Hippocampal formation (tissue), 2 donors: ENCODE measurements at regions not wholly inside any gene's neighbourhood (a gene's known extent, or its start where the extent isn't known, plus 50 kb on each side); places are given as distances from the start of the nearest gene placed in this dataset.

Source experiments
- DNase-seq, 2 donors: peaks; one replicate each; lab custom pipeline; 2025; lab: John Stamatoyannopoulos, UW

DNA sequence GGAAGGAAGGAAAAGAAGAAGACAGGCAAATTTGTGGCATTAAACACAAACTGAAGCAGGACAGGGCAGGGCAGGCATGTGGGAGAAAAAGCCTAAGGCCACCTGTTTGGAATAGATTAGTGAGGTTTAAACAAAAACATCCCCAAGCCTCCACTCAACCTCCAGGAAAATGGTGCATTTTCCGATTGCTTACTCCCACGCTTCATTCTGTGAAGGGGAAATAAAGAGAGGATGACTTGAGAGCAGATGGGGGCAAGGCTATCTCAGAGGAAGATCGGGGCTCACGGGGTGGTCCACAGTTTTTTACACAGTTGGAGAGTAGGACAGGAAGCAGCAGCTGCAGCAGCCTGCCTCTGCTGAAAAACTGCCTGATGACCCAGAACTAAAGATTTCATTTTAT, 250.9 kb downstream of the DUSP6 start:
- no peak for DNase-seq

- DNase-seq, result no peak
These were observed 253.7 kb downstream of the DUSP6 start for GRCh38 chr12:89098441-89099112.

DNA sequence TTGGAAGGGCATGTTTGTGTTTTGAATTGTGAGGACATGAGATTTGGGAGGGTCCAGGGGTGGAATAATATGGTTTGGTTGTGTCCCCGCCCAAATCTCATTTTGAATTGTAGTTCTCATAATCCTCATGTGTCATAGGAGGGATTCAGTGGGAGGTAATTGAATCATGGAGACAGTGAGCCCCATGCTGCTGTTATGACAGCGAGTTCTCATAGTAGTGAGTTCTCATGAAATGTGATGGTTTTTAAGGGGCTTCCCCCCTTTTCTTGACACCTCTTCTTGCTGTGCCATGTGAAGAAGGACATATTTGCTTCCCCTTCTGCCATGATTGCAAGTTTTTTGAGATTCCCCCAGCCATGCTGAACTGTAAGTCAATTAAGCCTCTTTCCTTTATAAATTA, 260.0 kb downstream of the DUSP6 start:
- DNase-seq, result no peak

DNA sequence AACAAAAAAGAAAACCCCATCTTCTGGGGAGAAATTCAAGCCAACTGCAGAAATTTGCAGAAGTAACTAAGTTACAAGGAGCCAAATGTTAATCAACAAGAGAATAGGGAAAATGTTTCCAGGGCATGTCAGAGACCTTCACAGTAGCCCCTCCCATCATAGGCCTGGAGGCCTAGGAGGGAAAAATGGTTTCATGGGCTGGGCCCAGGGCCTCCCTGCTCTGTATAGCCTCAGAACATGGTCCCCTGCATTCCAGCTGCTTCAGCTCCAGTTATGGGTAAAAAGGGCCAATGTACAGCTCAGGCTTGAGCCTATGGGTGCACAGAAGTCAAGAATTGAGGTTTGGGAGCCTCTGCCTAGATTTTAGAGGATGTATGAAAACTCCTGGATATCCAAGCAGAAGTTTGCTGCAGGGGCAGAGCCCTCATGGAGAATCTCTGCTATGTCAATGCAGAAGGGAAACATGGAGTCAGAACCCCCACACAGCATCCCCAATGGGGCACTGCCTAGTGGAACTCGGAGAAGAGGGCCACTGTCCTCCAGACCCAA, 260.9 kb downstream of the DUSP6 start:
- no peak for DNase-seq

- no peak for DNase-seq
These were observed 263.0 kb downstream of the DUSP6 start for GRCh38 chr12:89089264-89089663.

DNA sequence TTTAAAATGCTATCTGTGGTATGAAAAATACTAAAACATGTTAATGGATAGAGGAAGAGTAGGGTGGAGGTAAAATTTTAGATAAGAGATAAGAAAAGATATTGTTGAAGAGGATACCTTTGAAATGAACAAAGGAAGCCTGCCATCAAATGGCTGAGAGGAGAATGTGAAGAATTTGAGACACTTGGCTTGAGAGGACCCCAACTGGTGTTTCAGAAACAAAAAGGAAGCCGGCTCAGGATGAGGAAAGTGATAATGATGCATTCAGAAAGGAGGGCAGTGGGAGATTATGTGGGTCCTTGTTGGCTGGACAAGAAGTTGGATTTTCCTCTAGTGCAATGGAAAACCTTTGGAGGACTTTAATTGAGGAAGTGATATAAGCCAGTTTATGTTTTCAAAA, 264.4 kb downstream of the DUSP6 start:
- no peak for DNase-seq

- DNase-seq, result no peak
These were observed 265.0 kb downstream of the DUSP6 start for GRCh38 chr12:89087149-89087825.

- DNase-seq, result no peak
These were observed 266.9 kb downstream of the DUSP6 start for GRCh38 chr12:89085421-89085820.

DNA sequence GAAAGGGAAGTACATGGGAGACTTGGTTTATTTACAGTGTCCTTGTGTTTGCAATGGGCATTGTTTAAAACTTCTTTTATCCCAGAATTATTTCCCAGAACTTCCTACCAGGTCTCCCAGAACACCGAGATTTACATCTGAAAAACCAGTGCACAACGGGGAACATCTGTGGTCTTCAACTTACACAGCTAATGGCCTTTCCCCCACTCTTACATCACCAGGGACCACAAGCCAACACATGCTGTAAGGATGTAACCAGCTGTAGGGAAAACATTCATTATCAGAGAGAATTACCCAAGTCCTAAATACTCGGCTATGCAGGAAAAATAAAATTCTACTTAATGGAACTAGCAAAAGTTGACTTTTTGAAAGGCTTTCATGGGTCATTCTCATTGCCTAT, 267.6 kb downstream of the DUSP6 start:
- no peak for DNase-seq

DNA sequence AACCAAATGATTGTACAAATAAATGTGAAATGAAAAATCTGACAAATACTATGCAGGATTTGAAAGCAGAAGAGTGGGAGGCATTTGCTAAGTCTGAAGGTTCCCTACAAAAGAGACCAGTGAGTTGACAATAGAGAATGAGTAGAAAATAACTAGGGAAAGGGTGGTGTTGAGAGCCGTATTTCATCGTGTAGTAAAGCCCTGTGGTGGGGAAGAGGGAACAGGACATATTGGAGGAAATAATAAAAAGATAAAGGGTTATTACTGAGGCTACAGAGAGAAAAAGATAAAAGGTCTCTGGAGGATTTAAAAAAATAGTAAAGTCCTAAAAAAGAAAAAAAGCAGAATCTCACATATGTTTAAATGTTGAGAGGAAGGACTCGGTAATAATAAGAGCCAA, 268.8 kb downstream of the DUSP6 start:
- DNase-seq, result no peak

DNA sequence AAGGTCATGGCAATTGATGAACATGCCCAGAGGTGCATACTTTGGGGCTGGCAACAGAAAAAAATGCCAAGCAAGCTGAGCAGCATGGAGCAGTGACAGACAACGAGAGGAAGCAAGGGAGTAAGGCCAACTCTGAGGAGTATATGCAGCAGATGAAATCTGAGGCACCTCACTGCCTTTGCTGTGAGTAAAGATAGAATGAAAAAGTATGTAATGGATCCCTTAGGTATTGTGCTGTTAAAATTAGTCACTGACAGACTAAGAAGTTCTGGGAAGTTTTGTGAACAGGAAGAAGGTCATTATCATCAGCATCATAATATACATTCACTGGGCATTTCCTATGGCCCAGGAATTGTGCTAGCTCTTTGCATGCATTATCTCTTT, 269.9 kb downstream of the DUSP6 start:
- no peak for DNase-seq

- DNase-seq, result no peak
These were observed 270.5 kb downstream of the DUSP6 start for GRCh38 chr12:89081719-89082369.

DNA sequence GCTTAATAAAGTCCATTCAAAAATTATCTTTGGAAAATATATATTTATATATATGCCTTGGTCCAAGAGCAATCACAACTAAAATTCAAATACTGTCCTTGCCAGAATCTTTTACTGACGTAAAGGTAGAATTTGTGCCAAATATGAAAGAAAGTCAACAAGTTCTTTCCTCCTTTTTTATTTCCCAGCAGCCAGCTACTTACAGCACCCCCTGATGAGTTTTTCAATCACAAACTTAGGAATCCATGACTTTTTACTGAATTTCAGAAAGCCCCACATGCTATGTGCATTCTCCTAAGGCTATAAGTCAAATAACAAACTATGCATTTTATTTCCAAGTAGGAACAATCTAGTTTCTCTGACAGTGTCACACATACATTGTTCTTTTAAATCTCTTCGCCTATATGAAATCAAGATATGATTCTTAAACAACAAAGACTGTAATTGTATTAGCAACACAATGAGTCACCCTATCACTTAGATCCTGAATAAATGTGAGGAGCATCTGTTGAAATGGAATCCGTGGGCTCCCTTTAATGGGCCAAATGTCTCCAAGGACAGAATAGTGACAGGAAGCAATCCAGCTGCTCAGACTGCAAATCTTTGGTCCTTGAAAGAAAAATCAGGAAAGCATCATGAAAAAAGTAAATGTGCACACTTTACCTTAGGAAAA, 271.4 kb downstream of the DUSP6 start:
- no peak for DNase-seq

GRCh38 chr12:89075880-89076540, 276.3 kb downstream of the DUSP6 start:
- no peak for DNase-seq

GRCh38 chr12:89073659-89074058, 278.6 kb downstream of the DUSP6 start:
- no peak for DNase-seq

- no peak for DNase-seq
These were observed 279.3 kb downstream of the DUSP6 start for GRCh38 chr12:89073027-89073398.

DNA sequence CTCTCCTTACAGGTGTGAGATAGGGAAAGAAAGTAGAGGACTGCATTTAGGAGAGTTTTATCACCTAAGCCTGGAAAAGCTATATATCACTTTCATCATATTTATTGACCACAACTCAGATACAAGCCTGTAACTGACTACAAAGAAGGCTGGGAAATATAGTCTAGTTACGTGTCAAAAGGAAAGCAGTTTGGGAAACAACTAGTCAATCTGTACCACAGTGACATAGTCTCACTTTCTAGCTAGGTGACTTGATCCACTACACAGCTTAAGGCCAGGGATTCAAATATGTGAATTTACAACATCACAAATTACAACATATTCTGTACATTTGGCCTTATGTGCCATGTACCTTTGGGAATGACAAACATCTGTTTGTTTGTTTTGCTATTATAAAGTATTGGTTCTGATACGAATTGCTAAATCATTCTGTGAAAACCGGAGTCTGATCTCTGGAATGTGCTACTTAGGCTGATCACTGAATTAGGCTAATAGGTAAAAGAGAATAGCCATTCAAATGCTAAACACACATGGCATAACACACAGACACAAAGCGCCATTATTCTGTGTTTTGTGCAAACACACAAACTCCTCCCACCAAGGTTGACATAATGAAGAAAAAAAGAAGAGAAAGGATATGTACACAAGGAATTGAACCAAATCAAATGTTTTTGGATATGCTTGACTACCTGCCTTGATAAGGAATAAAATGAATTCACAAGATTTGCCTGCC, 279.8 kb downstream of the DUSP6 start:
- DNase-seq, result no peak

- DNase-seq, result no peak
These were observed 281.7 kb downstream of the DUSP6 start for GRCh38 chr12:89070603-89071002.

DNA sequence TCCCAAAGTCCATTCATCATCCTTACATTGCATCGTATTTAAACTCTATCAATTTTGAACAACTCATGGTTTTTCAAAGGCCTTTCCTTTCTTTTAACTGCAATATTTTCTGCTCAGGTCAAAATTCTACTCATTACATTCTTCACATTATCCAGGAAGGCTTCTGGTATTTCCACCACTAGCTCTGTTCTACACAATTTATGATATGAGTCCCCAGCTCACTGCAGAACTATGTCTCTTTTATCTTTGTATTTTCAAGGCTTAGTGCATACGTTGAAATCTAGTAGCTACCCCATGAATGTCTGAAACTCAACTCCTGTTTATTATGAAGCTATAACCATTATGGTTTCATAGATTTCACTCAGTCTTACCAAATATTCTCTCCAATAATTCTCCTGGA, 282.9 kb downstream of the DUSP6 start:
- no peak for DNase-seq

DNA sequence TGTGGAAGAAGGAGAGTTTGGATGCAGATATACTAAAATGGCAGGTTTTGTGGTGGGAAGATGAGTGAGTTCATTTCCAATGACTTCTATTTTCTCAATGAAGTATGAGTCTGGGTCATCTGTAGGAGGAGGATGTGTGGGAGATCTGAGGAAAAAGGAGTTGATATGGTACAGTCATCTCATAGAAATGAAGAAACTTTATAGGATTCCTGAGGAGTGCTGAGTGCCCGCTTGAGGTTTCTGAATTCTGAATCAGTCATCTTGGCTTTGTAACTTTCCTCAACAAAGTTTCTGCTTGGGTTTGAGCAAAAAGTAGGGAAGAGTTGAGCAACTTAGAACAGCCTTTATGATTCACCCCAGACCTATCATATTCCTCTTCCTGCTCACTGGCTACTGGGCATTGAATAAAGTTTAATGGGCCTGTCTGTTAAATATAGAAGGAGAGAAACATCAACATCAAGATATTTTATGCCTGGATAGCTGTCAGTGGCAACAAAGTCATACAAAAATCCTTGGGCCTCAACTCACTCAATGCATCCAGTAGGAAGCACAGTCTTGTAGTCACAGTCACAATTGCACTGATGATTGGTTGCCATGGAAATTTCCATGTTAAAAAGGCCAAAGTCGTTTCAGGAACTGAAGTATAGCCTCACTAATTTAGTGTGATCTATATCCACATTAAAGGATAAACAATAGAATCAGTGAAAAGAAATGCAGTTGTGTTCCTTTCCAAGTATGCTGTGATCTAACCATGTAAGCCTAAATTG, 284.7 kb downstream of the DUSP6 start:
- DNase-seq, result no peak

GRCh38 chr12:89064780-89065179, 287.5 kb downstream of the DUSP6 start:
- DNase-seq, result no peak
